IPS DF 6.9 (cell line): ENCODE measurements at regions not wholly inside any gene's neighbourhood (a gene's known extent, or its start where the extent isn't known, plus 50 kb on each side); places are given as distances from the start of the nearest gene placed in this dataset.

Experiments
- DNase-seq: peaks from one replicate; pipeline ENCODE4 v3.0.0-alpha.2; 2013; ENCODE audit warnings: low read depth, low spot score
- H3K27ac ChIP-seq: one replicate; pipeline ENCODE4 v1.5.1; 2013; ENCODE audit warnings: low read length, control low read depth
- H3K27me3 ChIP-seq: 2 replicates; pipeline ENCODE4 v1.6.1; 2013; ENCODE audit warnings: mild to moderate bottlenecking, low read length; ENCODE audit not compliant: control insufficient read depth, insufficient read depth
- H3K36me3 ChIP-seq: 2 replicates; pipeline ENCODE4 v1.6.1; 2013; ENCODE audit warnings: low read length; ENCODE audit not compliant: control insufficient read depth, insufficient read depth
- H3K4me1 ChIP-seq: 2 replicates; pipeline ENCODE4 v1.6.1; 2013; ENCODE audit warnings: low read length; ENCODE audit not compliant: control insufficient read depth, insufficient read depth
- H3K4me3 ChIP-seq: 2 replicates; pipeline ENCODE4 v1.5.1; 2013; ENCODE audit warnings: mild to moderate bottlenecking, low read length
- H3K9me3 ChIP-seq: 2 replicates; pipeline ENCODE4 v1.6.1; 2013; ENCODE audit warnings: low read length, inconsistent platforms; ENCODE audit not compliant: control insufficient read depth, insufficient read depth
- WGBS: extraction: QIAGEN DNeasy Blood & Tissue Kit; methylation state at CpG from one replicate; pipeline ENCODE4 v1.1.7; 2013; ENCODE audit warnings: mixed read lengths, missing lambda C conversion rate; ENCODE audit not compliant: insufficient read length, insufficient coverage; 5-methylcytosine and 5-hydroxymethylcytosine counted together

- DNase-seq: no peak
- H3K36me3 ChIP-seq: no peaks in the 10 kb centered on the region
- no CpG with 5 or more reads among the region's 4 CpGs for WGBS
- H3K9me3 ChIP-seq: no peaks in the 10 kb centered on the region
- no peak overlapping the region for H3K4me3 ChIP-seq
- no peak overlapping the region for H3K27ac ChIP-seq
- no peaks in the 10 kb centered on the region for H3K27me3 ChIP-seq
- H3K4me1 ChIP-seq: no peaks in the 10 kb centered on the region
Measured at GRCh38 chr14:58793131-58793740, 155.5 kb downstream of the DACT1 start.

DNA sequence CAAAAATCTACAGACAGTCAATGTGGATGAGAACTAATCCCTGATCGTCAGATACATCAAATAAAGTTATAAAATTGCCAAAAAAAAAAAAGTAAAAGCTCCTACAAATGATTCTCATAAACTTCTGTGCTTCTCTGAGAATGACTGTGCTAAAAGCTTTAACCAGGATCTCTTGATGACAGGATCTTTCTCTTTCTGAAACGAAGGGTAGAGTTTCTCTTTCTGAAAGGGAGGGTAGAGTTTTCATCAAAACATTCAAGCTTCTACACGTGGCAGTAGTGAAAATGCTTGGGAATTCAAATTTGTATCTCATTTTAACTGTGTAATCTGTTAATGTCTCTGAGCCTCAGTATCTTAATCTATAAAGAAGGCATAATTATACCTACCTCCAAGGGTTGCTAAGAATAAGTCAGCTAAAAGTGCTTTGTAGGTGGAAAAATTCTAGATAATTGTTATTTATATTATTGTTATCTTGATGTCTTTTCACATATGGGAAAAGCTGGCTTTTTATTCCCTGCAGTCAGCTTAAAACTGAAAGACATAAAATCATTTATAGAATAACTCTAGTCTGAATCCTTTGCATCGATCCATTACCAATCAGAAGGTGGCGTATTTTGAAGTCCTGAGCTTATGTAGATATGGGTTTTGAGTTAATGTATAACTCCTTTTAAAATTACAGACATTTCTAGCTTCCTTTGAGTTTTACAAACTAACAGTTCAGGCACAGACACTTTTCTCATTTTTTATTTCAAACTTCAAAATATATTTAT, 157.4 kb downstream of the DACT1 start:
- Histone ChIP-seq H3K36me3 (no peaks in the 10 kb centered on the region), H3K4me3 (no peak overlapping the region), H3K27me3 (no peaks in the 10 kb centered on the region), H3K9me3 (no peaks in the 10 kb centered on the region), H3K27ac (no peak overlapping the region), H3K4me1 (no peaks in the 10 kb centered on the region)
- no peak for DNase-seq
- WGBS: no CpG with 5 or more reads among the region's 5 CpGs

- Histone ChIP-seq H3K4me1 (no peaks in the 10 kb centered on the region), H3K27me3 (no peaks in the 10 kb centered on the region), H3K4me3 (no peak overlapping the region), H3K9me3 (no peaks in the 10 kb centered on the region), H3K27ac (no peak overlapping the region), H3K36me3 (no peaks in the 10 kb centered on the region)
- no CpG with 5 or more reads among the region's 5 CpGs for WGBS
- DNase-seq: no peak
Measured at GRCh38 chr14:58796242-58797009, 158.7 kb downstream of the DACT1 start.

GRCh38 chr14:58797010-58797429, 159.3 kb downstream of the DACT1 start:
- no CpG with 5 or more reads among the region's 4 CpGs for WGBS

DNA sequence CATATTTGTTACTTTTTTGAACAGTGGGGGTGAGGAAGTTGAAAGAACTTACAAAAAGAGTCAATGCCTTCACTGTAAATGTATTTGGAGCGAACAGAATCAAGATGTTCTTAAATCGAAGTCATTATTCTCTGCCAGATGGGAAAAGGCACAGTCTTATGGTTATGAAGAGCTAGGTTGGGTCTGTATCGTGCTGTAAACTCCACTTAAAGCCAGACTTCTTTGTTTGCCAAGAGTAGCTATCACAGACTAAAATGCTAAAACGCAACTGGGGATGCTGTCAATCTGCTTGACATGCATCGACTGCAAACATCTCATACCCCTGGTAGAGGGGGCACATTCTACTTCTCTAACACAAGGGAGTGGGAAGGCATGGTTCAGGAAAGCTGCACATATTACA, 160.4 kb downstream of the DACT1 start:
- H3K27me3 ChIP-seq: no peaks in the 10 kb centered on the region
- H3K4me3 ChIP-seq: no peak overlapping the region
- no peaks in the 10 kb centered on the region for H3K9me3 ChIP-seq
- no CpG with 5 or more reads among the region's 5 CpGs for WGBS
- H3K4me1 ChIP-seq: no peaks in the 10 kb centered on the region
- no peaks in the 10 kb centered on the region for H3K36me3 ChIP-seq
- H3K27ac ChIP-seq: no peak overlapping the region
- DNase-seq: no peak

More at GRCh38 chr14:58797010-58797429, 159.3 kb downstream of the DACT1 start:
- no peak overlapping the region for H3K27ac ChIP-seq
- no peaks in the 10 kb centered on the region for H3K4me1 ChIP-seq
- no peaks in the 10 kb centered on the region for H3K27me3 ChIP-seq
- no peaks in the 10 kb centered on the region for H3K9me3 ChIP-seq
- H3K4me3 ChIP-seq: no peak overlapping the region
- no peaks in the 10 kb centered on the region for H3K36me3 ChIP-seq
- no peak for DNase-seq

- Histone ChIP-seq H3K4me3 (no peak overlapping the region), H3K36me3 (no peaks in the 10 kb centered on the region), H3K27me3 (no peaks in the 10 kb centered on the region), H3K9me3 (no peaks in the 10 kb centered on the region), H3K27ac (no peak overlapping the region), H3K4me1 (no peaks in the 10 kb centered on the region)
- DNase-seq: no peak
Measured at GRCh38 chr14:58801086-58801485, 163.3 kb downstream of the DACT1 start.

- Histone ChIP-seq H3K27me3 (no peaks in the 10 kb centered on the region), H3K36me3 (no peaks in the 10 kb centered on the region), H3K27ac (no peak overlapping the region), H3K4me1 (no peaks in the 10 kb centered on the region), H3K4me3 (no peak overlapping the region), H3K9me3 (no peaks in the 10 kb centered on the region)
- WGBS: no CpG with 5 or more reads among the region's 4 CpGs
- DNase-seq: no peak
Measured at GRCh38 chr14:58805057-58805456, 167.3 kb downstream of the DACT1 start.

GRCh38 chr14:58805605-58806409, 168.0 kb downstream of the DACT1 start:
- Histone ChIP-seq H3K27me3 (no peaks in the 10 kb centered on the region), H3K36me3 (no peaks in the 10 kb centered on the region), H3K4me3 (no peak overlapping the region), H3K9me3 (no peaks in the 10 kb centered on the region), H3K27ac (no peak overlapping the region), H3K4me1 (no peaks in the 10 kb centered on the region)
- no peak for DNase-seq
- WGBS: no CpG with 5 or more reads among the region's 6 CpGs

- H3K27me3 ChIP-seq: no peaks in the 10 kb centered on the region
Measured at GRCh38 chr14:58807191-58807590, 169.4 kb downstream of the DACT1 start.

GRCh38 chr14:58808828-58809227, 171.1 kb downstream of the DACT1 start:
- WGBS: no CpG with 5 or more reads among the region's 4 CpGs
- H3K4me3 ChIP-seq: no peak overlapping the region
- H3K9me3 ChIP-seq: no peaks in the 10 kb centered on the region
- no peaks in the 10 kb centered on the region for H3K36me3 ChIP-seq
- H3K27me3 ChIP-seq: no peaks in the 10 kb centered on the region
- H3K4me1 ChIP-seq: no peaks in the 10 kb centered on the region
- no peak overlapping the region for H3K27ac ChIP-seq
- DNase-seq: no peak

More at GRCh38 chr14:58807191-58807590, 169.4 kb downstream of the DACT1 start:
- Histone ChIP-seq H3K4me3 (no peak overlapping the region), H3K4me1 (no peaks in the 10 kb centered on the region), H3K9me3 (no peaks in the 10 kb centered on the region), H3K36me3 (no peaks in the 10 kb centered on the region), H3K27ac (no peak overlapping the region)
- no peak for DNase-seq
